ENCODE measurements at regions not wholly inside any gene's neighbourhood (a gene's known extent, or its start where the extent isn't known, plus 50 kb on each side); places are given as distances from the start of the nearest gene placed in this dataset.

DNA sequence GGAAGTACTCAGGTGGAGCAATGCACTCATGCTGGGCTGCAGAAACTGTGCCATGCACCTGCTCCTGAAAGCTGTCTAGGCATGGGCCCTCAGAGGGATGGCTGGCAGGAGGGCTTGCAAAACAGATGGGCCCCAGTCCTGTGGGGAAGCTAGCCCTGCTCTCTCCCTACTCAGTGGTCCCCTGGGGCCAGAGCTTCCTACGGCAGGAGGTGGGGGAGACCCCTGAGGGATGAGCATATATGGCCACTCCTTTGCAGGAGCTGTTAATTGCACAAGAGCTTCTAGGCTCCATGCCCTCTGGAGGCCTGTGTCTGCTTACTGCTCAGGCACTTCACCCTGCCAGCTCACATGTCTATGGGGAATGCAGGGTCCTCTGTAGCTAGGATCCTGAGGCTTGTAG lies 545.3 kb upstream of the PTPRD start:
- H3K4me3 Mint-ChIP-seq = no peak overlapping the region
- no peaks in the 10 kb centered on the region for H3K27me3 Mint-ChIP-seq
- H3K4me1 ChIP-seq (ENCODE audit: control insufficient read depth in 1 of 2, extremely low read depth in 1 of 2, insufficient read depth in 2 of 2, low read length in 2 of 2) = no peaks in the 10 kb centered on the region
- H3K9me3 ChIP-seq = peaks cover 3% of the 10 kb centered on the region
- ATAC-seq (replicated peaks in 1 of 4) (no peak), DNase-seq (no peak)
- no peak overlapping the region for H3K4me3 ChIP-seq (ENCODE audit: control insufficient read depth in 1 of 2, extremely low read depth in 1 of 2, low read length in 1 of 2)
- POLR2A ChIA-PET = no interaction called here
- H3K36me3 ChIP-seq (ENCODE audit: control insufficient read depth in 2 of 2, extremely low read depth in 1 of 2, insufficient read depth in 1 of 2, low read length in 1 of 2) = no peaks in the 10 kb centered on the region
- no peak overlapping the region for H3K27ac Mint-ChIP-seq
- no peaks in the 10 kb centered on the region for H3K36me3 Mint-ChIP-seq
- no peaks in the 10 kb centered on the region for H3K4me1 Mint-ChIP-seq
- H3K27me3 ChIP-seq (replicated peaks in 1 of 2; ENCODE audit: control insufficient read depth in 2 of 2, extremely low read depth in 1 of 2, insufficient read depth in 2 of 2, low read length in 1 of 2) = no peaks in the 10 kb centered on the region
- CTCF ChIA-PET = no interaction called here
- H3K9me3 Mint-ChIP-seq = peaks cover 30 to 40% (median 36%) of the 10 kb centered on the region in 3 donors
- no peak overlapping the region for H3K27ac ChIP-seq (ENCODE audit: low read length)
- WGBS (ENCODE audit: insufficient coverage) = 50% methylated on average over 1 of the region's 1 CpG

DNA sequence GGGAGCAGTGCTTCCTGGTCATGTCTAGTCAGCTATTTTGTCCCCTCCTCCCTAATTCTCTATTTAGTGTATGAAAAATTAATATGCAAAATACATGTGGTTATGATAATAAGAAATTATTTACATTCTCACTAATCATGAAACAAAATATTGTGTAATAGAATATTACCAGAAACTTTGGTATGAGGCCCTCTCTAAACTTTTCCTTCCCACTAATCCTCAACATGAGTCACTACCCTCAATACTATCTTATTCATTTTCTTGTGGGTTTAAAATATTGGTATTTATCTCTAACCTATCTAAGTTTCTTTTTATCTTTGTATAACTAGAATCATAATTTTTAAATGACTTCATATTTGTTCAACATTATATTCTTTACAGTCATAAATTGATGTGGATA lies 545.9 kb upstream of the PTPRD start:
- Histone ChIP-seq H3K27me3 (replicated peaks in 1 of 2; ENCODE audit: control insufficient read depth in 2 of 2, extremely low read depth in 1 of 2, insufficient read depth in 2 of 2, low read length in 1 of 2) (no peaks in the 10 kb centered on the region), H3K4me3 (ENCODE audit: control insufficient read depth in 1 of 2, extremely low read depth in 1 of 2, low read length in 1 of 2) (no peak overlapping the region), H3K27ac (ENCODE audit: low read length) (no peak overlapping the region), H3K36me3 (ENCODE audit: control insufficient read depth in 2 of 2, extremely low read depth in 1 of 2, insufficient read depth in 1 of 2, low read length in 1 of 2) (no peaks in the 10 kb centered on the region), H3K4me1 (ENCODE audit: control insufficient read depth in 1 of 2, extremely low read depth in 1 of 2, insufficient read depth in 2 of 2, low read length in 2 of 2) (no peaks in the 10 kb centered on the region), H3K9me3 (peaks cover 3% of the 10 kb centered on the region)
- Mint-ChIP-seq H3K27ac (no peak overlapping the region), H3K27me3 (no peaks in the 10 kb centered on the region), H3K36me3 (no peaks in the 10 kb centered on the region), H3K4me3 (no peak overlapping the region), H3K4me1 (no peaks in the 10 kb centered on the region), H3K9me3 (peaks cover 26 to 41% (median 36%) of the 10 kb centered on the region in 3 donors)
- no peak for DNase-seq
- ATAC-seq (replicated peaks in 1 of 4) = no peak
- POLR2A ChIA-PET = no interaction called here
- CTCF ChIA-PET = no interaction called here

DNA sequence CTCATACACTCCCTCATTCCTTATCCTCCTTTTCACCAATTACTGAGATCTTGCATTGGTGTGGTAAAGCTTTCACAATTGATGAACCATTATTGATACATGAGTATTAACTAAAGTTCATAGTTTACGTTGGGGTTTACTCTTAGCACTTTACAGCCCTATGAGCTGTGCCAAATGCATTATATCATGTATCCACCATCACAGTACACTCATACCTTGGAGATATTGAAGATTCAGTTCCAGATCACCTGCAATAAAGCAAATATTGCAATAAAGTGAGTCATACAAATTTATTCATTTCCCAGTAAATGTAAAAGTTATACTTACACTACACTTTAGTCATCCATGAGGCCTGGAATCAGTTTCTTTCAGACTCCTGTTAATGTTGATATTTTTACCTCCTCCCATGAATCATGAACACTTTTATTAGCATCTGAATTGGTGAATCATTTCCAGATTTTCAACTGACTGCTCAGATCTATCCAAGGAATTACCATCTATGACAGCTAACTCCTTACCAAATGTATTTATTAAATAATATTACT lies 546.6 kb upstream of the PTPRD start:
- Histone ChIP-seq H3K36me3 (ENCODE audit: control insufficient read depth in 2 of 2, extremely low read depth in 1 of 2, insufficient read depth in 1 of 2, low read length in 1 of 2) (no peaks in the 10 kb centered on the region), H3K27ac (ENCODE audit: low read length) (no peak overlapping the region), H3K4me3 (ENCODE audit: control insufficient read depth in 1 of 2, extremely low read depth in 1 of 2, low read length in 1 of 2) (no peak overlapping the region), H3K27me3 (replicated peaks in 1 of 2; ENCODE audit: control insufficient read depth in 2 of 2, extremely low read depth in 1 of 2, insufficient read depth in 2 of 2, low read length in 1 of 2) (no peaks in the 10 kb centered on the region), H3K4me1 (ENCODE audit: control insufficient read depth in 1 of 2, extremely low read depth in 1 of 2, insufficient read depth in 2 of 2, low read length in 2 of 2) (no peaks in the 10 kb centered on the region), H3K9me3 (peaks cover 3% of the 10 kb centered on the region)
- no peak for DNase-seq
- Mint-ChIP-seq H3K4me1 (no peaks in the 10 kb centered on the region), H3K36me3 (no peaks in the 10 kb centered on the region), H3K27me3 (no peaks in the 10 kb centered on the region), H3K4me3 (no peak overlapping the region), H3K9me3 (peaks cover 26 to 45% (median 40%) of the 10 kb centered on the region in 3 donors), H3K27ac (no peak overlapping the region)
- no CpG with 5 or more reads among the region's 1 CpG for WGBS (ENCODE audit: insufficient coverage)
- CTCF ChIA-PET = no interaction called here
- ATAC-seq (replicated peaks in 1 of 4) = no peak
- POLR2A ChIA-PET = no interaction called here

DNA sequence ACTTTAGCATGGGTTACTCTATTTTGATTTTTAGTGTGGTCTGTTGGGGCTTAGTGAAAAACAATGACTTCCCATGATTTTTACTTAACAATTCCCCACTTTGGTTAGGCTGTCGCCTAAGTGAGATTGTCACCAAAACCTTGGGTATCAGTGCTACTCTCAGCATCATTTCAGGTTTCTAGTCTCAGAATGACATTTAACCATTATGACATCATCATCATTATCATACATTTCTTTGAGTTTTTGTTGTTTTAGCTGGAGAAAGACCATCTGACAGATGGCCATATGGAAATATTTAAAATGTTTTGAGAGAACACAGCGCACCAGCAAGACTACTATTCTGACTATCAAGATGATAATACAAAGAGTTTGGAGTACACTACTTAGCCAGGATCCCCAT lies 551.0 kb upstream of the PTPRD start:
- Histone ChIP-seq H3K27me3 (replicated peaks in 1 of 2; ENCODE audit: control insufficient read depth in 2 of 2, extremely low read depth in 1 of 2, insufficient read depth in 2 of 2, low read length in 1 of 2) (no peaks in the 10 kb centered on the region), H3K4me3 (ENCODE audit: control insufficient read depth in 1 of 2, extremely low read depth in 1 of 2, low read length in 1 of 2) (no peak overlapping the region), H3K27ac (ENCODE audit: low read length) (no peak overlapping the region), H3K9me3 (peaks cover 3% of the 10 kb centered on the region), H3K36me3 (ENCODE audit: control insufficient read depth in 2 of 2, extremely low read depth in 1 of 2, insufficient read depth in 1 of 2, low read length in 1 of 2) (no peaks in the 10 kb centered on the region), H3K4me1 (ENCODE audit: control insufficient read depth in 1 of 2, extremely low read depth in 1 of 2, insufficient read depth in 2 of 2, low read length in 2 of 2) (no peaks in the 10 kb centered on the region)
- no peak for DNase-seq
- Mint-ChIP-seq H3K4me3 (no peak overlapping the region), H3K27ac (no peak overlapping the region), H3K27me3 (no peaks in the 10 kb centered on the region), H3K4me1 (no peaks in the 10 kb centered on the region), H3K36me3 (no peaks in the 10 kb centered on the region), H3K9me3 (peaks cover 18 to 32% (median 28%) of the 10 kb centered on the region in 3 donors)
- no CpG with 5 or more reads among the region's 2 CpGs for WGBS (ENCODE audit: insufficient coverage)
- ChIA-PET CTCF (no interaction called here), POLR2A (no interaction called here)
- no peak for ATAC-seq (replicated peaks in 1 of 4)

DNA sequence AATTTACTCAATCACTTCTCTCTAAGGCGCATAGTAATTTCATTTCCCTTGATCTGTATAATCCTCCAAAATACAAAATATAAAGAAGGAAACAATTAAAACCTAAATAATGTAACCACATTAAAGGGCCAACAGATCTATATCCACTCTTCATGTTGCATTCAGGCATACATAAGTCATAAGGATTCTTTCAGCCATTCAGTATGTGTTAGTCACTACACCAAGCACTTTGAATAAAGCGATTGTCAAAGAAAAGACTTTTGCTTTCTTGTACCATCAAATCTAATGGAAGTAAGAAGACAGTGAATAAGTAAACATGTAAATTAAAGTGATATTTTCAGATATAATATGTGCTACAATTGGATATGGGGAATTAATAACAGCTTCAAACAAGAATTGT lies 569.2 kb upstream of the PTPRD start:
- Mint-ChIP-seq H3K4me1 (no peaks in the 10 kb centered on the region), H3K27me3 (no peaks in the 10 kb centered on the region), H3K9me3 (peaks cover 30 to 34% (median 34%) of the 10 kb centered on the region in 3 donors), H3K27ac (no peak overlapping the region), H3K4me3 (no peak overlapping the region), H3K36me3 (no peaks in the 10 kb centered on the region)
- ChIA-PET CTCF (interaction anchor here in 1 of 2 donors (0.5 kb wide), 1 partner anchor 39 kb away, joined by 5 read pairs; no protein-coding TSS in a partner anchor), POLR2A (no interaction called here)
- no peak overlapping the region for H3K27ac ChIP-seq (ENCODE audit: low read length)
- no peaks in the 10 kb centered on the region for H3K9me3 ChIP-seq
- H3K27me3 ChIP-seq (replicated peaks in 1 of 2; ENCODE audit: control insufficient read depth in 2 of 2, extremely low read depth in 1 of 2, insufficient read depth in 2 of 2, low read length in 1 of 2) = no peaks in the 10 kb centered on the region
- H3K4me1 ChIP-seq (ENCODE audit: control insufficient read depth in 1 of 2, extremely low read depth in 1 of 2, insufficient read depth in 2 of 2, low read length in 2 of 2) = no peaks in the 10 kb centered on the region
- WGBS (ENCODE audit: insufficient coverage) = 100% methylated on average over 1 of the region's 2 CpGs
- ATAC-seq (replicated peaks in 1 of 4) = no peak
- no peak overlapping the region for H3K4me3 ChIP-seq (ENCODE audit: control insufficient read depth in 1 of 2, extremely low read depth in 1 of 2, low read length in 1 of 2)
- DNase-seq = no peak
- no peaks in the 10 kb centered on the region for H3K36me3 ChIP-seq (ENCODE audit: control insufficient read depth in 2 of 2, extremely low read depth in 1 of 2, insufficient read depth in 1 of 2, low read length in 1 of 2)

DNA sequence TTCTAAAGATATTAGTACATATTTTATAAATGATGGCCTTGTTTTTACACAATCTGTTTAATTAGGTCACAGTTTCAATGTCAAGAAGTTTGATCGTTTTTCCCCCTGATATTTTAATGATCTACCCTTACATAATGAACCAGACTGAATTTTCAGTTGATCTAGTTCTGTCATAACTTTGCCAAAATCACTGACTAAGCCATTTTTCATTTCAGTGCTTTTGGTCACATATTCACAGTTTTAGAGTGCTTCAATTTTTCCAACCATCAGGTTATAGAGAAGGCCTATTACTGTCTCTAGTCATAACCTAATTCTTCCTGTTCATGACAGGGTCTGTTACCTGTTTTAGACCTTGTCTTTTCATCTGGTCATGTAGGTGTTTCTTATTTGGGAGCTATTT lies 577.9 kb upstream of the PTPRD start:
- H3K27ac Mint-ChIP-seq = no peak overlapping the region
- Histone ChIP-seq H3K9me3 (no peaks in the 10 kb centered on the region), H3K36me3 (ENCODE audit: control insufficient read depth in 2 of 2, extremely low read depth in 1 of 2, insufficient read depth in 1 of 2, low read length in 1 of 2) (no peaks in the 10 kb centered on the region), H3K4me1 (ENCODE audit: control insufficient read depth in 1 of 2, extremely low read depth in 1 of 2, insufficient read depth in 2 of 2, low read length in 2 of 2) (no peaks in the 10 kb centered on the region), H3K4me3 (ENCODE audit: control insufficient read depth in 1 of 2, extremely low read depth in 1 of 2, low read length in 1 of 2) (no peak overlapping the region), H3K27me3 (replicated peaks in 1 of 2; ENCODE audit: control insufficient read depth in 2 of 2, extremely low read depth in 1 of 2, insufficient read depth in 2 of 2, low read length in 1 of 2) (no peaks in the 10 kb centered on the region), H3K27ac (ENCODE audit: low read length) (no peak overlapping the region)
- peaks cover 16 to 42% (median 34%) of the 10 kb centered on the region in 3 donors for H3K9me3 Mint-ChIP-seq
- ChIA-PET POLR2A (no interaction called here), CTCF (no interaction called here)
- H3K4me1 Mint-ChIP-seq = no peaks in the 10 kb centered on the region
- H3K4me3 Mint-ChIP-seq = no peak overlapping the region
- no CpG with 5 or more reads among the region's 1 CpG for WGBS (ENCODE audit: insufficient coverage)
- ATAC-seq (replicated peaks in 1 of 4) = no peak
- no peaks in the 10 kb centered on the region for H3K27me3 Mint-ChIP-seq
- no peak for DNase-seq
- H3K36me3 Mint-ChIP-seq = no peaks in the 10 kb centered on the region

DNA sequence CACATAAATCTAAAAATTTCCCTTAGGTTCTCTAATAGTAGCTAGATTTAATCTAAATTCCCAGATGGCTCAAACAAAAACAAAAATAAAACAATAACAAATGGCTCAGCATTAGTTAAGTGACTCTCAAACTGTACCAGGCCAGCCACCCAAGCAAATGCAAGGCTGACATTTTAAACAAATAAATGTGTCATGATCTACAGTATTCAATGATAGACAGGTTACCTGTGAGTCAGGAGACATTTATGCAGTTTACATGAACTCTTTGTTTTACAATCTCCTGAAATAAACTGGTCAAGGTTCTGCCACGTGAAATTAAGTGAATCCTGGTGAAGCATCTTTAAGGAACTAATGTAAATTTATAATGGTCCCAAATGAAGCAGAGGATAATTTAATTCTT lies 580.2 kb upstream of the PTPRD start:
- H3K27me3 ChIP-seq (replicated peaks in 1 of 2; ENCODE audit: control insufficient read depth in 2 of 2, extremely low read depth in 1 of 2, insufficient read depth in 2 of 2, low read length in 1 of 2) = no peaks in the 10 kb centered on the region
- H3K4me1 Mint-ChIP-seq = no peaks in the 10 kb centered on the region
- H3K4me1 ChIP-seq (ENCODE audit: control insufficient read depth in 1 of 2, extremely low read depth in 1 of 2, insufficient read depth in 2 of 2, low read length in 2 of 2) = no peaks in the 10 kb centered on the region
- H3K27me3 Mint-ChIP-seq = no peaks in the 10 kb centered on the region
- H3K27ac ChIP-seq (ENCODE audit: low read length) = no peak overlapping the region
- no peak overlapping the region for H3K27ac Mint-ChIP-seq
- ChIA-PET POLR2A (no interaction called here), CTCF (no interaction called here)
- no peaks in the 10 kb centered on the region for H3K36me3 ChIP-seq (ENCODE audit: control insufficient read depth in 2 of 2, extremely low read depth in 1 of 2, insufficient read depth in 1 of 2, low read length in 1 of 2)
- WGBS (ENCODE audit: insufficient coverage) = no CpG with 5 or more reads among the region's 1 CpG
- peaks cover 6 to 31% (median 26%) of the 10 kb centered on the region in 3 donors for H3K9me3 Mint-ChIP-seq
- ATAC-seq (replicated peaks in 1 of 4) = no peak
- no peak overlapping the region for H3K4me3 Mint-ChIP-seq
- no peaks in the 10 kb centered on the region for H3K36me3 Mint-ChIP-seq
- no peak for DNase-seq
- no peaks in the 10 kb centered on the region for H3K9me3 ChIP-seq
- no peak overlapping the region for H3K4me3 ChIP-seq (ENCODE audit: control insufficient read depth in 1 of 2, extremely low read depth in 1 of 2, low read length in 1 of 2)

Measured in T-cell (primary cell).